CD4-positive, alpha-beta T cell treated with Interleukin-10 for 1 hour (primary cell): ENCODE measurements at regions not wholly inside any gene's neighbourhood (a gene's known extent, or its start where the extent isn't known, plus 50 kb on each side); places are given as distances from the start of the nearest gene placed in this dataset.

Experiments
- DNase-seq: peaks from one replicate; pipeline ENCODE4 v3.0.0-alpha.2; 2020

DNA sequence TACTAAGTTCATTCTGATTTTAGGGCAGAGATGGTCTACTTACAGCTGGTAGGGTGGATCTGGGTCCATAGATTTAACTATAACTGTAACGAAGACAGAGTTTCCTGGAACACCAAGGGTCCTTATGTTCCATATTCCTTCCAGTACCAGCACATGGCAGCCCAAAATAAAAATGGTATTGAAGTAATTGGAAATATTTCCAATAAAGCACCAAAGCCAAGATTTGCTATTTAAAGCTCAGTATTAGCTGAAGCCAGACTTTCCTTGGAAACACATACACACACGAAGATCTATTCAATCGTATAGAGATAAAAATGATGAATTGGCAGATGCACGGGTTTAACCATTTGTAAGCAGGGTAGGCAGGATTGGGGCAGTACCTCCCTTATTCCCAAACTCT is 289.1 kb upstream of the SORCS1 start:
- no peak for DNase-seq

DNA sequence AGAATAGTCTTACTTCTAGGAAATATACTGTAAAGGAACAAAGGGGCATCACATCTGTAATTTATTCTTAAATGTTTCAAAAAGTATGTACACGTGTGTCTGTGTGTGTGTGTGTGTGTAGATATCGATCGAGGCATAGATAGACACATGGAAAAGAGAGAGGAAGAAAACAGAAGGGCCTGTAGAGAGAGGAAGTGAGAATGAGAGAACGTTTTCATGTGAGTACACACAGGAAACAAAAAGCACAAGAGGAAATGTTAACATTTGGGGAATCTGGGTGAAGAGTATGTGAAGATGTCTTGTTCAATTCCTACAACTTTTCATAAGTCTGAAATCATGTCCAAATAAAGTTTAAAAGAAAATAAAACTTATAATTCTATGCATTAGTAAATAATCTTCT is 286.5 kb upstream of the SORCS1 start:
- DNase-seq = no peak

DNA sequence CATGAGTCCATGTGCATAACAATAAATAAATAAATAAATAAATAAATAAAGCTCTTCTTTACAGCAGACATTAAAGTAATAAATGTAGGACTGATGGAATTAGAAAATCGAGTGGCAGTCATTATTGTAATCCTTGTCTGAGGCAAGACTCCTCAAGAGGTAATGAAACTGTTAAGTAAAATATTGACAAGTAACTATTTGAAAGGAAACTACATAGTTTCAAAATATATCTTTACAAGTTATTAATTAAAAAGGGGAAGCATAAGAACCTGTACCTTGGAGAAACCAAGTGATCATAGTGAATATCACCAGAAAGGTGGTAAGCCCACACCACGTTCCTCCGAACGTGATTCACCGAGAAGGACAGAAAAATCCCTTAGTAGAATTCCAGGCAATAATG is 285.6 kb upstream of the SORCS1 start:
- no peak for DNase-seq

DNA sequence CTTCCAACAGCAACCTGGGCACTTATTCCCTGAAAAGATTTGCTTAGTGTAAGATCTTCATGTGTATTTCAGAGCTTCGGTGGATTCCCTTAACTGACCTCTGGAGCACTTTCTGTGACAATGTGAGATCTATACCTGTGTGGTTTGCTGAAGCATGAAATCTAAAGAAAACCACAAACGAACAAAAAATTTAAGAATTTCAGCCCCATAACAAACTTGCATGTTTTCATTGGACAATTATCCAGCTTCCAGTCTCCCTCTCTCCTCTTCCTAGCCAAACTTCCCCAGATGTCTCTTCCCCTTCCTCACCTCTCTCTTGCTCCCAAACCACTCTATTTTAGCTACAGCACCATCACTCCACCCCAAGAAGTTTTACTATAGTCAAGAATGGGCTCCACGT is 279.9 kb upstream of the SORCS1 start:
- DNase-seq = no peak

DNA sequence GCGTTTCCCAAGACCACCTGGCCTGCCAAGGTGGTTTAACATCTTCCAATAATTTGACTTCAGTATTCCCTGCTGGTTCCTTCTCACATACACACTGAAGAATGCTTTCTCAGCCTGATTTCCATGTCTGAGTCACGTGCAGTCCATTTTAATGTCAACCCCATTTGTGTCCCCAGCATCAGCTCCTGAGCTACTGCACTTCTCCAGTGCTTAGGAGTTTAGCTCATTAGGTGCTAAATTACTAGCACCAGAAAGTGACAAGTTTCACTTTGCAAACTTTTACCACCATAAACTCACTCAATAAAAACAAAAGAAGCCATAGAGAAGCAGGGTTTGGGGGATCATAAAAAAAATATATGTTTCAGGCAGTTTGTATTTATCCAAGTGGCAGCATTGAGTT is 279.3 kb upstream of the SORCS1 start:
- DNase-seq = no peak

DNA sequence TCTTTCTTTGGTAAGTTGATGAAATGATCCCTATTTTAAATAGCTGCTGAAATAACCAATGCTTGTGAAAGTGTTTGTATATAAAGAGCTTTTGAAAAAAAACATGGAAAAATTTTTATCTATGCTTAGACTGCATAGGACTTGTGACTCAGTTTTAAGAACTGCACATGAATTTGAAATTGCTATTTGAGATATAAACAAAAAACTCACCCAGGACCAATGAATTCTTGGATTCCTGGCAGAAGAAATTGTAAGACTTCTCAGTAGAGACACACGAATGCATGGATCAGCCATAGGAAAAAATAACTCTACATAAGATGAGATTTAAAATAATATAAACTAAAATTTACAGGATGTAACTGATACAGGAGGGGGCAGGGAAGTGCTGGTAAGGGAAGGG is 278.8 kb upstream of the SORCS1 start:
- DNase-seq = no peak

DNA sequence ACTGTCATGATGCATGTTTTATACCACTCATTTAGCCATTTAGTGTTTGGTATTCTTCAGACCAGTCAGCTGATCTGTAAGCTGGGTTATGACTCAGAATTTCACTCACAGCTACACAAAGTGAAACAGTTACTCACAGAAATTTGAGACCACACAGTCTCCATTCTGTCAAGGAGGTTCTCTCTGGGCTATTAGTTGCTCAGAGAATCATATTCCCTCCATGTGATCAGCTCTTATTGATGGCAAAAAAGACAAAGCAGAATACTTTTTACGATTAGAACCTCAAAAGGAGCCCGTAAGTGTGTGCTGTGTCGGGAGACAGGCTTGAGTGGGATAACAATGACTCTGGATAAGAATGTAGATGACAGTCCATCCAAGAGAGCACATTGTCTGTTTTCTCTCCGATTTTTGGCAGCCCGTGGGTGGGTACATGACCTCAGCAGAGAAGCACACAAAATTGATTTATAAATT is 277.6 kb upstream of the SORCS1 start:
- DNase-seq = no peak

DNA sequence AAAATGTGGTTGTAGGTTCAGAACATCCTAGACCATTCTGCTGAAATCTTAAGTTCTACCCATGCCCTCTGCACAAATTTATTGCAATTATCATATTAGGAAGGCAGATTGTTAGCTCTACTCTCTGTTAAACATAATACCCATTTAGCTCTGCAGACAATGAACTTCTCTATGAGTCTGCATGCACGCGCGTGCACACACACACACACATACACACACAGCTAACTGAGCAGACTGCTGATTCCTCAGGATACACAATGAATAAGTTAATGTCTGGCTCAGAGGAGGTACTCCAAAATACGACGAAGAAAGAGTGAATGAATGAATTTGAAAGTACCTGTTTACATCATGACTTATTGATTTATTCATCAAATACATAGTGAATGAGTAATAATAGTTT is 276.2 kb upstream of the SORCS1 start:
- no peak for DNase-seq

DNA sequence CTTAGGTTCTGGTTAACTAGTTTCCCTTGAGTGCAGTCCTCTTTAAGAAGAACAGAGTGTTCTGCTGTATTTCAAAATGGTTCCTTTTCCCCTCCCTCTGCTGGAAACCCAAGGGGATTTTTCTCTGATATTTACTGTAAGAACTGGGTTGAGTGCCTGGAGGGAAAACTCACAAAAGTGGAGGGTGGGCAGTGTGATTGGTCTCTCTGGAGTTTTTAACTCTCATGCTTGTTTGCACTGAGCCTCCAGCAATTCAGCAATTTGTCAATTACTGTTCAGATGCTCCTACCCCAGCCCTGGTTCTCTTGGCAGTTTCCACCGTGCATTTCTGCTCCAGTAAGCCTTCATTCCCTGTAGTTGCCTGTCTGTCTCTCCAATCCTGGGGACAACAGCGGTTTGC is 273.4 kb upstream of the SORCS1 start:
- DNase-seq = no peak

DNA sequence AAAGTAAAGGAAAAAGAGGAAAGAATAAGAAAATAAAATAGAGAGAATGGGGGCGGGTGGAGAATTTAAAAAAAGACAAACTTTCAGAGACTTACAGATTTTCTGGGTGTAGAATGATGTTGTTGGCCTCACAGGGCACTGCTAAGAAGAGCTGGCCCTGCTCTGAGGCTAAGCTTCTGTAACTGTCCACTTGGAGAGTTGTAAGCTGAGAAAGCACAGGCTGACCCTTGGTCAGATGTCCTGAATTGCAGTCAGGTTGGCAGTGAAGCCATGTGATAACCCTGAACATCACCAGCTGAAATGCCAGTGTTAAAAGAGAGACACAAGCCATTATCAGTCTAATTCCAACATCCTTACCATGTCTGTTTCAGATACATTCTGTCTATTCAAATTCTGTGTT is 272.1 kb upstream of the SORCS1 start:
- DNase-seq = no peak

DNA sequence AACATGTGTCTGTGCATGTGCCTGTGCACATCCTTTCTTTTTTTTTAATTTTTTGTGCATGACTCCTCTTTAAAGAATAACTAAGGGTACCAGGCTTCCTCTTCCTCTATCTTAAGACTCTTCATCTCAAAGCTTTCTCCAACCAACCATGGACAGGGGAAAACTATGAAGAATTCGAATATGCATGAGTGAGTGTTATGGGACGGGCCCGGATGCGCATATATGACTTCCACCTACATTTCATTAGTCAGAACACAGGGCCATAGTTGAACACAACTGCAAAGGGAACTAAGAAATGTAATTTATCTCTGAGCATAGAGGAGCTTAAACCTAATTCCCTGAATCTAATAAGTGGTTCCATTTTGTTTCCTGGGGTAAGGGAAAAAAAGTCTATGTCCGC is 270.3 kb upstream of the SORCS1 start:
- no peak for DNase-seq

DNA sequence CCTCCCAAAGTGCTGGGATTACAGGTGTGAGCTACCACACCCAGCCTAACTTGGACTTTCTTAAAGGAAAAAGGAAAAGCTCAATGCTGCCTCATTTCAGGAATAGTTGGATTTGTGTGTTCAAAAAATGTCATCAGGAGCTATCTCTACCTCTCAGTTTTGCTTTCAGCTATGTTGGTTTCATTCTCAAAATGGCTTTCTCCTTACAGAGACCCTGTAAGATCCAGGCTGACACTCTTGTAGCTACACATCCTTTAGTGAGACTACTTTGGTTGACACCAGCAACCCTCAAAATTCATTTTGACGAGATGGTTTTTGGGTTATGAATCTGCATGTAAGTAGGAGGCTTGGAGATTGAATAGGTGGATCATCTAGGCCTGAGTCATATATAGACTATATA is 269.7 kb upstream of the SORCS1 start:
- no peak for DNase-seq

DNA sequence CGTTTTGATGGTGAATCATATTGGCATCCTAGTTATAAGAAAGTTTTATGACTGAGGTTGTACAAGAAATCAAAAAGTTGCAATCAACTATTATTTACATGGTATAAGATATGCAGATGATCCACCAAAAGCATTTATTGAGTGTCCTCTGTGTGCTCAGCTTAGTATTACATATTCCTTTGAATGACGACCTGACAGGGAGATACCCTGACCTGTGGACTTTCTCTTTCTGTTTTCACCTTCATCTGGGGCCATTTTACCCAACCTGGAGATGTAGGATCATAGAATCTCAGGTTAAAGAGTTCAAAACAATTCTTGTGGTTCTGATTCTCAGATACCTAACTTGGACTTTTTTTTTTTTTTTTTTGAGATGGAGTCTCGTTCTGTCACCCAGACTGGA is 269.1 kb upstream of the SORCS1 start:
- no peak for DNase-seq

DNA sequence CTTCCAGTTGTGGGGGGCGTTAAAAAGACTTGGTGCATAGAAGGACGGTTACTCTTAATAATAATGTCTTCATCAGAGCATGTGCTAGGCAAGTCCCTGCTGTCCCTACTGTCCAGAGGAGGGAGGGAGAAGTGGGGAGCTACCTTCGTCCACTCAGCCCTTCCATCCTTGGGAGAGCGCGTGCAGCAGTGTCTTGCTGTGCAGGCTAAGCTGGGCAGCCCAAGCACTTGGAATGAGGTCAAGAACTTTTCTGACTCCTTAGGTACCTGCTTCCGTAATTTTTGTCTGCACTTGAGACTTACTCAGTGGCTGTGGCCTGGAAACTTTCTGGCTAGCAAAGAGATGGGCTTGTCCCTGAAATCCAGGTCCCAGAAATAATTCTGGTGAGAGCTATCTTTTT is 265.9 kb upstream of the SORCS1 start:
- no peak for DNase-seq

DNA sequence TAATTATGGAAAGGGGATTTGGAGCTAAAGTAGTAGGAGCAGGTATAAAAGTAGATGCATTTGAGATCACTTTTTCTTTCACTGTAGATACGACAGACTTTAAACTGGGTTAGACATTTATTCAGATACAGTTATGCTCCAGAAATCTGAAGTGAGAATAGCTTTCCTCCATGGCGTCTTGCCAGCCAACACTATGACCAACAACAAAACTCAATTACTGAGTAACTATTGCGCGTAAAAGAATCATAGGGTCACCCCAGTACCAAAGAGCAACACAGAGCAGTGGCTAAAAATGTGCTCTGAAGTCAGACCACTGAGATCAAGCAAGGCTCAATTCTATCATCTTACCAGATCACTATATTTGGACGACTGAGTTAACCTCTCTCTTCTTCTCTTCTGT is 262.5 kb upstream of the SORCS1 start:
- no peak for DNase-seq

DNA sequence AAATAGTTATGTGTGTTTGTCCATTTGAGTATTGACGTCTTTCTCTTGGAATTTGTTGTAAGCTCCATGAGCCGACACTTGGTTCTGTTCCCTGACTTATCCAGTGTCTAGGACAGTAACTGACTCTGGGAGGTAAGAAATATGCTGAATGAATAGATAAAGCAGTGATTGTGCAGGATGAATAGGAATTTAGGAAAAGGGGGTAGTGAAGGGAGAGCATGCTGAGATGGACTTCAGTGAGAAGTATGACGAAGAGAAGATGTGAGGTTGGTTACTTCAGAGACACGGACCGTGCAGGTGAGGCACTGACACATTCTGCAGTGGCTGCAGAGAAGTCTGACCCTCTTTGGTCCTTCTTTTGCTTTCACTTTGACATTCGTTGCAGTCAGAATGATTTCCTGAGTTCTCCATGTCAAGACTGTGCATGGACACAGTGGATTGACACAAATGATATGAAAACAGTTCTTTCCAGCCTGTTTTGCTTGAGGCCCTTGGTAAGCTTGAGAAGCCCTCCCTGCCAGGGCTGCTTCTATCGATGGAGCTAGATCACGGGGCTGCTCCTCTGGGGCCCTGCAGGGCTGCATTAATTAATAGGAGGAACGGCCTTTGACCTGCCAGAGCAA is 261.5 kb upstream of the SORCS1 start:
- DNase-seq = no peak

DNA sequence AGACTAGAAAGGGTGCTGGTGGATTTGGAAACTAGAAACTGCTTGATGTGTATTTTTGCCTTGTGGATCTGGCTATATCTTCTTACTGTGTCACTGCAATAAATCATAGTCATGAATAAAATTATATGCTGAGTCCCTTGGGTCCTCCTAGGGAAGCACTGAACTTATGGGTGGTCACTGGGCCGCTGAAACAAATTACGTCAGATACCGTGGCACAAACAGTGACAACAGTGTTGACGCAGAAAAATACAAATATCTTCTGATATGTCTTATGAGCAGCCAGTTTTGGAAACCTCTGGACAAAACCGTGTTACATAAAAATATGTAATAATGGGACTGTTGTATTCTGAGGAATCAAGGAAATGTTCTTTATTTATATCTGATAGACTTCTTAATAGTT is 260.1 kb upstream of the SORCS1 start:
- no peak for DNase-seq

DNA sequence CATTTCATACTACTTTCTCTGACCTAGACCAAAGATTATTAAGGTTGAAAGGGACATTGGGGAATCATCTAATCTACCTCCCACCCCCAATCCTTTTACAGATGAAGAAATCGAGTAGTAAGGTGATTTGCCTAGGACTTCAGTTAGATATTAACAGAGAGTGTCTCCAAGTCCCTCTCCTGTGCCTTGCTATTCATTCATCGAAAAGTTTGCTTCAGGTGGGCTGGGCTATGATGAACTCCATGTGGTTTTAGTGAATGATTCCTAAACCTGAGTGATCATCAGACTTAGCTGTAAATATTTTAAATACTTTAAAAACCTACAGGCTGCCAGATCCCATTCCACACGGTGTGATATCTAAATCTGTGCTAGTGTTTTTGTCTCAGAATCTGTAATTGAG is 259.4 kb upstream of the SORCS1 start:
- no peak for DNase-seq

DNA sequence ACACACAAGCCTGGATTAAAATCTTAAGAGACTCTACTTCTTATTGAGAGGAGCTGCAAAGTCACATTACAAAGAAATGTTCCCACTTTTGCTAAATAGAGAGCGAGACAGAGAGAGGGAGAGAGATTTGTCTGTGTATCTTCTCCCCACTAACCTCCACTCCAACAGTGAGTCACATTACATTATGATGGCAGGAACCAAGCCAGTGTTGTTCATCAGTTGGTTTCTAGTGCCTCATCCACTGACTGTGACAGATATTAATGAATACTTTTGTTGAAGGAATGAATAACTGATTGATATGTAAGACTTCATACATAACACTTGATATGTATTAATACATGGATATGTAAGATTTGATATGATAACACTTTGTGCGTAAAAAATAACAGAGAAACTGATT is 258.2 kb upstream of the SORCS1 start:
- DNase-seq = no peak

DNA sequence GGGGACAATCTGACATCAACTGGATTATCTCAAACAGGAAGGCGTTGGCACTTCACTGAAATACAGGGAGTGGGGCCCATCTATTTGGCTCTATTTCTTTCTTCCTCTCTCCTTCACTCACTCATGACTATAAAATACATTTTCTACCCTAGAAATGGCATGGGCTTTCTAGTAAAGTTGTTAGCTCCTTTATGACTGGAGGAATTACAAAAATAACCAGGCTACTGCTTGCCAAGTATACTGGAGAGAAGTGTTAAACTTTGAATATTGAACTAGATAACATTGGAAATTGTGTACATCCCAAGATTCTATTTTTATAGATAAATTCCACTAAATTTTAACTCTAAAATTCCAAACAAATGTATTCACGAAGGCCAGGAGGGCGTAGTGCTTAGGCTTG is 255.7 kb upstream of the SORCS1 start:
- DNase-seq = no peak

DNA sequence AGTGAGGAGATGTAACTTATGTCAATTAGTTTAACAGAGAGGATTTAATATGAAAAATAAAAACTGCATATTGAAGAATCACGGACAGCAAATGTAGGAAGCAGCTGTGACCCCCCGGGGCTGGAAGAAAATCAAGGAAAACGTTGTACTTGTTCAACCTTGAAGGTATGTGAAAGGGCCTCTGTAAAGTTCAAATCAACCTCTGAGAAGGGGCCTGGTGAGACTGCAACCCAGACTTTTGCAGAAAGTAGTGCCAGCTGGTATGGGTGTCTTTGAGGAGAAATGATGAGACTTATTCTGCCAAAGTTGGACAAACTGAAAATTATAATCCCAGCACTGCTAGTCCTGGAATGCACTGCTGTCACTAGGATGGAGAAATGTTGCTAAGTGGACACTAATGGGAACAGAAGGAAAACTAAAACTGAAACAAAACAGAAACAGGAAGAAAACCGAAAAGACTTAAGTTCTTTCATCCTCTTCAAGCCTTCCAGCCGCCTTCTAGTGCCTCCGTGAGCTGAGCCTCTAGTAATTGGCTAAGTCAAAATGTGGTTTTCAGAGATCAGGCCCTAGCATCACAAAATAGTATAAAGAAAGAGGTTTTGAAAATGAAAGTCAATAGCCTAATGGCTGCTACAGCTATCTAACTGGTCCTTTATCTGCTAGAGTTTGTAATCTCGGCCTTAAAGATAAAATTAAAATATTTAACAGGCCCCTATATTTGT is 253.7 kb upstream of the SORCS1 start:
- DNase-seq = no peak

DNA sequence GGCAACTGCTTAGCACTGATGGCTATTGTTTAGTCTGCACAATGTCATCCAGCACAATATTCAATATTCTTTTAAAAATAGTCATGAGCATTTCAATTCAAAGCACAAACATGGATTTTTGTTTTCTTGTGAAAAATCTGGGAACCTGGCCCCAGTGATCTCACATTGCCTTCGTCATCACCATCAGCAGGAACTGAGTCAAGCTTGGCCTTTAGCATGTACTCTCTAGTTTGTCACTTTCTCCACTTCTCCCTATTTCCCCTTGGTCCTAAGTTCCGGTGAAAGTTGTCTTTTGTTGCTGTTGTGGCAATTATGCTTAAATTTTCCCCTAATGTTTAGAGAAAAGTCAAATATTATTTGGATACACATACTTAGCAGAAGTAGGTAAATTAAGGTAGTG is 252.9 kb upstream of the SORCS1 start:
- no peak for DNase-seq

DNA sequence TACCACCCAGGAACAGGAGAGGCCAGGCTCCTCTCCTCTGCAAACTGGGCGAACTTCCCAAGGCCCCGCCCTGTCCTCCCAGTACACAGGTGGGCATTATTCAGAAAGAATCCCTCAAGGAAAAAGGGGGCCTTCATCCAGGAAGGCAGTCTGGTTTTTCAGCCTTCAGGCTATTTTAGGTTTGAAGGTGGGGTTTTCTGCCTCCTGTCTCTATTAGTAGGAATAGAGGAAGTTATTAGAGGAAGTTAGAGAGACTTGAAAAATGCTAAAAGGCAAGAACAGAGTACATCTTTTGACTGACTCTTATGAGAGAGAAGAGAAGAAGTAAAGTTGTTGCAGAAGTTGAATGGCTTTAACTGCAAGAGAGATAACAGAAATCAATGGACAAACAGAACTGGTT is 250.9 kb upstream of the SORCS1 start:
- DNase-seq = no peak

DNA sequence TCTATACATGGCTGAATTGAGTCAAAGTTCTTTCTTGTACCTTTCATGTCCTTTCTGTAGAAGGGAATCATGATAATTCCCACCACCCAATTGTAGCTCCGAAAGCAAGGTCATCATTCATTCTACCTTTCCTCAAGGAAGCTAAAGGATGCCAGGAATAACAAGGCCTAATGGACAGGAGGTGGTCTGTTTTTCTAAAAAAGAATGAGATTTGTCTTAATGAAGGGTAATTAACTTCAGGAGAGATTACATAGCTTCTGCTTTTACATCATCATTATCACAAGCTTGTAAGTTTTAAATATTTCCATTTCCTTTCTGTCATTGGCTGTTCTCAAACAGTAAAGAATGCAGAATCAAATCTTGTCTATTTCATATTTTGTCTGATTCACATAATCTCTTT is 249.5 kb upstream of the SORCS1 start:
- DNase-seq = no peak

DNA sequence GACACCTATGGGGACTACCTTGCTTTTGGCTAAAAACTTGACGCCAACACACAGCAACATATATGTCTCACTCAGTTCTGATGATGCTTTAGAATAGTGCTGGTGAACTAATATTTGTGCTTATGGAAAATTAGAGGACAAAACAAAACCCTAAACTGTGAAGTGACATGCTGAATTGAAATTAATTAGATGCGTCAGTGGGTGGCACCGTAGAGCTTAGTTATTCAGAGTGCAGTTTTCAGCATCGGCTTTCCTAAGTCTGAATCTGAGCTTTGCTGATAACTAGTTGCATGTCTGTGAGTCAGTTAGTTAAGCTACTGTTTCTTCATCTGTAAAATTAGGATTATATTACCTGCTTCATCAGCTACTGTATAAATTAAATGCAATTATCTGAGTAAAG is 245.0 kb upstream of the SORCS1 start:
- DNase-seq = no peak
